Myocyte (in vitro differentiated cells): ENCODE measurements at regions not wholly inside any gene's neighbourhood (a gene's known extent, or its start where the extent isn't known, plus 50 kb on each side); places are given as distances from the start of the nearest gene placed in this dataset.

ENCODE experiments used
- DNase-seq: peaks from one replicate; pipeline ENCODE4 v3.0.0-alpha.2; 2012; ENCODE audit warnings: low read depth

DNA sequence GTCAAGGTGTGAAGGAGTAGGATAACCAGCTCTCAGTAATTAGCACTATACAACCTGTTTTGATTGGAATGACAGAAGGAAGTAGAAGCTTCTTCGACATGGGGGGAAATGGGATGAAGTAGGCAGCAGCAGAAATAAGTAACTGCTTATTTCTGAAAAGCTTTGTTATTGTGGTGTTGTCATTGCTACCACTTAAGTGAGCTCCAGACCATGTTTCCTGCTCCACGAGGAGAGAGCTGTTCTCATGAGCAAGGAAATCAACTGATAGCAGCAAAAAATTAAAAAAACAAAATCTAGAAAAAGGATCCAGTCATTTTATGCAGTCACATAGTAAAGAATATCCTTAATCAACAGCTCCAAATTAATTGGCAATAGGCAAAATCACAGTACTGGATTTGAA is 106.1 kb upstream of the TLL1 start:
- no peak for DNase-seq

DNA sequence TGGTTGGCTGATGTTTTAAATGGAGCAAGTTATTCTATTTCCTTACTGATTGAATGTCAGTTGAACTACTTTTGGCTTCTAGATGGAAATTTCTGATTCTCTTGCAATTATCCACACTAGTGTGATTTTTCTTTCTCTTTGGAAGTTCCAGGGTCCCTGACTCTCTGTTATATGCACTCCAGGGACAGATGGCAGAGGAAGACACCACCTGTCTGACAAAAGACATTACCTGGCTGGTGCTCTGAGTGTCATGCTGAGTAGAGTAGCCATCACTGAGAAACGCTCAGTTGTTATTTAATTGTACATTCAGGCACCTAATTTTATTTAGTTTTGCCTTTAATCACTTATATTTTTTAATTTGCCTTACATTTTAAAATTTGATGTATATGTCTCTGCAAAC is 105.4 kb upstream of the TLL1 start:
- DNase-seq, result no peak

DNA sequence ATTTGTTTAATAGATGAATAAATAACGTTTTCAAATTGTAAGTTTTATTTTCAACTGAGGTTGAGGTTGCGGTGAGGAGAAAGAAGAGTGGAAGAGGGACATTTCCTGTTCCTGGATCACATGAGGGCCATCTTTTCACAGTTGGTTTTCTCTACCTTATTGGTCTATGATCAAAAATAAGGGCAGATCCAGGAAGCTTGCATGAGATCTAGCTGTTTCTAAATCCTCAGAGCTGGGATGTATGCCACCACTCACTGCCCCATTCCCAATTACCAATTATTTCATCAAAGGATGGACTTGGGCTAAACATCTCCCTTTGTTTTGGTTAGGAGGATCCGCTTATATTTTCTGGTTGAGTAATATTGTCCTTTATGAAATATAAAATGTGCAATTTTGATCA is 104.8 kb upstream of the TLL1 start:
- DNase-seq, result no peak

DNA sequence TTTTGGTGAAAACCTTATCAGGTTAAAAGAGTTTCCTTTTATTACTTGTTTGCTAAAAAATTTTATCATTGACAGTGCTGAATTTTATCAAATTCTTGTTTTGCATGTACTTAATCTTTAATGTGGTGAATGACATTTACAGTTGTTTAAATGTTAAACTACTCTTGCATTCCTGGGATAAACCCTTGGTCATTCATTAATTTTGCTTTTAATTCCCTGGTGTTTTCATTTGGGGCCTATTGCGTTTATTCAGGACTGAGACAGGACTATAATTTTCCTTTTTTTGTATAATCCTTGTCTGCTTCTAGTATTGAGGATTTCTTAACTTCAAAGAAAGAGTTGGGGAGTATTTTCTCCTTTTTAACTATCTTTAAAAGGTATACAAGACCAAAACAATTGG is 98.7 kb upstream of the TLL1 start:
- DNase-seq, result no peak

DNA sequence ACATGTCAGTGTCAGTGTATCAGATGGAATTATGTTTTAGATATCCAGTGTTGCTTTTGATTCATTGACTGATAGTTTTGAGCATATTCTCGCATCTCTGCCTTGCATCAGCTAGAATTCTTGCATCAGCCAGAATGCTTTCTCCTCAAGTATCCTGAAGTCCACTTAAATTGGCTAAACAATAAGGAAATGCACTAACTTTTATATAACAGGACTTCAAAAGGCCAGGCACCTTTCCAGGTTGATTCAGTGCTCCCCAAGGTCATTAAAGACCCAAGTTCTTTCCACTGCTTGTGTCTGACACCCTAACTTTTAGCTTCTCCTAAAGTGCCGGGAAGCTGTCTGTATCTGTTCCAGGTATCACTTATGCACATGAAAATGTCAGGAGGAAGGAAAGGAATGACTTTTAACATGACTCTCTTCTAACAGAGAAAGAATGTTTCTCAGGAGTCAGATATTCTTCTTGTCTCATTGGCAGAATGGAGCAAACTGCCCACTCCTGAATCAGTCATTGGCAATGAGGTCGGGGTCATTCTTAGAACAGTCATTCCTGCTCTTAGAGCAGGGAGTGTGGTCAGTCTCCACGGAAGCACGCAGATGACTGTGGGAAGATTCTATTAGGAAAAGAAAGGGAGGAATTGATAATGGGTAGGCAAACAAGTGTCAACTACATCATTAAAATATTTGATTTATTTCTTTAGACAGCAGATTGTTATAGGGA is 92.9 kb upstream of the TLL1 start:
- peak; percentile 8 for DNase-seq

DNA sequence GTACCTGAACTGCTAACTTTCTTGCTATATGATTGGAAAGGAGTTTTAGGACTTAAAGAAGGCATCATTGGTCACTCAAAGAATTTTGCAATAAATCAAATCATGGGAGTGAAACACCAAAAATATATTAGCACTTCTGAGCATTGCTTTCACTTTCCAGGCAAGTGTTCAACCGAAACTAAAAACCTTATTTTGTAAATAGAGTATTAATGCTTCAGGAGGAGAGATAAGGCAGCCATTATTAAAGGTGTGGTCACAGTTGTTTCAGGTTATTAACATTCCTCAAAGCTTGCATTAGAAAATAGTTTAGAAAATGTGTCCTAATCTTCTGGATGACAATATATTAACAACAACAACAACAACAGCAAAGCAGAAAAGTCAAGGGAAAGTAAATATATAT is 92.3 kb upstream of the TLL1 start:
- no peak for DNase-seq

DNA sequence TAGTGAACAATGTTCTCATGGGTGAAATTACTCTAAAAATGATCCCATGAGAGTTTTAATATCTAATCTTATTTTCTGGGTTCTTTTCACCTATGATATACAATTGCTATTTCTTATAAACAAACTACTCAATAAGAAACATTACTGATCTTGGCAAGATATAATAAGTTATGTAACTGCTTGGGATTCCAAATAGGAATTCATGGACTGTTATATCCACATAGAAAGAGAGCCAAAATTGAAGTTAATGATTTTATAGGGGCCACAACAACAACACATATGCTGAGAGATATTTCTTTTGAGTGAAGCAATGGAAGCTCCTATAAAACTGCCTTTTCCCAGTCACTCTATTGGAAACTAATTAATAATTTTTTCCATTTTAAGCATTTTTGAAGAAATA is 90.4 kb upstream of the TLL1 start:
- no peak for DNase-seq

DNA sequence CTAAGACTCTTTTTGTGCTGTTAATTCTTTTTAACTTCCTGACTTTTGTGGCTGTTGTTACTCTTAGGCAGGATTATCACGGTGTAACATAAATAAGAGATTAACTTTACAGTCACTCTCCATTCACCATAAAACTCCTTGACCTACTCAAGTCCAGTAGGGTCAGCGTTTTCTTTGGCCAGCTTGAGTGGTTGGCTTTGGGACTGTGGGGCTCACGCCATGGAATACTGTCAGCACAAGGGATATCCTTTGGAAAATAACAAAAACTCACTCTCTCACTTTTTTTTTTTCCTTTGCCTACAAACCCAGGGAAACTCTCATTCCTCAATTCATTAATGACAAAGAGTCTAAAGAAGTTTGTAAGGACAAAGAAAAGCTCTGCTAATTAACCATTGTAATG is 89.4 kb upstream of the TLL1 start:
- DNase-seq, result no peak

DNA sequence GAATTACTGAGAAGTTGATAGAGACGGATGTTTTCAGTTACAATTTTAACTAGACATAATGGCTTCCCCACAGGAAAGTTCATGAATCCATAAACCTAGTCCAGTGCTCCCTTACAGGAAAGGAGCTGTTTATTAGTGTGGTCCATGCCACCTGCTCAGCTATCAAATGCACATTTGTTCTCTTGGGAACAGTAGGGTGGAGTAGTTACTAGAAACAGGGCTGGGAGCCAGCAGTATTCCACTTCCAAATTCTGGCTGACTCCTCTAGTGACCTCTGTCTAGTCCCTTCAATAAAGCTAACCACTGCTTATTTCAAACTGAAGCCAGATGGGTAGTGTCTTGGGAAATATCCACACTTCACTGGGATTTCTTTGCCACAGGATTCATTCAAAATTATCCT is 88.4 kb upstream of the TLL1 start:
- DNase-seq, result peak; percentile 69

DNA sequence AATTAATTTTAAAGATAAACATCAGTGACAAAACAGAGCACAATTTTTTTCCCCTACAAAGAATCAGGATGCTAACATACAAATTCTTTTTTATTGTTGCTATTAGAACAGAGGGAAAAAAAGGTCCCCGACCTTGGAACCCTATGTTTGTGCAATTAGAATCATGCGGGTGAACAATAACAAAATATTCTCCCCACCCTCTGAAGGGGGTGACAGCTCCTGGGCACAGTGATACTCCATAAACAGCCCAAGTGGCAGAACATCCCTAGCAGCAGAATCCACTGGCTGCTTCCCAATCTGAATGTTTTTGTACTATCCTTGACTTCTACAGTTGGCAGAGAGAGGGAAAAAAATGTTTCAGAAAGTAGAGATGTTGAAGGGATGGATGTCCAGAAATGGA is 87.7 kb upstream of the TLL1 start:
- DNase-seq, result no peak

DNA sequence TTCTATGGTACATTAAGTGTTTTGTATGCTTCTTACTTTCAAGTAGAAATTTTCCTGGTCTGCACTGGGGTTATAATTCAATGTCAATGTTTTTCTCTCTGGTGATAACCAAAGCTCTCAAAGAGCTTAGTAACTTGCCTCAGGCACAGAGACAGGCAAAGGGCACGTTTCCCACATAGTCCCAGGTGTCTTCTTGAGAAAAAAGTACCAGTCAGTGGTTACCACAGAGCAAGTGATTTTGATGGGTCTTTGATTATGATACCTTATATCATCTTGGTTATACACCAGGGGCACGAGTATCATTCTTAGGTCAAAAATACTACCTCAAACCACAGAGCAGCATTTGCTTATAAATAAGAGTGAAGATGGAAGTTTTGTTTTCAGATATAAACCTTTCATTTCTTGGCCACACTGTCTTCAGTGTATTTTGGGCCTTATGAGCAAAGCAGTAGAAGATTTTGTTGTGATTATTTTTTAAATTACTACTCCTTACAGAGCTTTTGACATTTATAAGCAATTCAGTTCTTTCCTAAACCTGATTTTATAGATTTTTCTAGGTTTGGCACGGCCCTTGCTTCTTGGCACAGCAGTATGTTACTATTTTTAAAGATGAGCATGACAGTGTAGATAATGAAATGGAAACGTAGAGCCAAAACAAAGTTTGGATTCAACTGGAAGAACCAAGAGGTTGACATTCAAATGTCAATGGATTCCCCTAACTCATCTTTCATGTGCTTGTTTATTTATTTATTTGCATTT is 85.3 kb upstream of the TLL1 start:
- DNase-seq, result no peak

DNA sequence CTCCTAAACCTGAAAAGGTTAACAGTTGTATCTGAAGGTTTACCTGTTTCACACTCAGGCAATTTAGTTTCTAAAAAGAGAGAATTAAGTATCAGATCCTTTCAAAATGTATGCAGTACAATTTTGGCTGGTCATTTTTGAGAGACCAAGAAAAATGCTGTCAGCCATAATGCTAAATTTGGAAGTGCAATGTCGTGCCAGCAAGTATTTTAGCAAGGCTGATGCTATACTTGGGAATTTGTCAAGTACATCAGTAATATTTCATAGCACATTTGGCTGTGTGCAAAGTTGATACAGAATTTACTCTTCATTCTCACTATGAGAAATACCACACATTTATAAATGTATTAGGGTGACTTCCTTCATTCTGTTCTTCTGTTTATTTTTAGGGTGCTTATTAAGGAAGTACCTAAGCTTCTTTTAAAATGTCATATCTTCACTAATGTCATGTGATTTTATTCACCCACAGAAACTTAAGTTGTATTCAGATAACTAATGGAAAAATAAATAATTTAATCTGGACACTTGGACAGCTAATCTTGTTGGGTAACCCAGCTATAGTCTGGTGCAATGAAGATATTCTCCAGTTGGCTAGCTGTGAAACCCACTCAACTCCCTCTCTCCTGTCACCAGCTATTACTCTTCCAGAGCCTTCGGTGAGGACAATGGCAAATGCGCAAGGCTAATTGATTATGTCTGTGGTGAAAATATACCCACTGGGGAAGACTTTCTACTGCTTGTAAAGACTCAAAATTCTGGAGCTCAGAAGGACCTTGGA is 84.2 kb upstream of the TLL1 start:
- DNase-seq, result no peak

DNA sequence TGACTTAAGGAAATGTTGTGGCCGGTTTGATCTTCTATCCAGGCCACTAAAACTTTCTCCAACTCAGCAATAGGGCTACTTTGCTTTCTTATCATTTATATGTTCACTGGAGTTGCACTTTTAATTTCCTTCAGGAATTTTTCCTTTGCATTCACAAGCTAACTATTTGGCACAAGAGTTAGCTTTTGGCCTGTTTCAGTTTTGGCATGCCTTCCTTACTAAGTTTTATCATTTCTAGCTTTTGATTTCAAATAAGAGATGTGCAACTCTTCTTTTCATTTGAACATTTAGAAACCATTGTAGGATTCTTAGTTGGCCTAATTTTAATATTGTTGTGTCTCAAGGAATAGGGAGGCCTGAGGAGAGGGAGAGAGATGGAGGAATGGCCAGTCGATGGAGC is 79.8 kb upstream of the TLL1 start:
- no peak for DNase-seq

DNA sequence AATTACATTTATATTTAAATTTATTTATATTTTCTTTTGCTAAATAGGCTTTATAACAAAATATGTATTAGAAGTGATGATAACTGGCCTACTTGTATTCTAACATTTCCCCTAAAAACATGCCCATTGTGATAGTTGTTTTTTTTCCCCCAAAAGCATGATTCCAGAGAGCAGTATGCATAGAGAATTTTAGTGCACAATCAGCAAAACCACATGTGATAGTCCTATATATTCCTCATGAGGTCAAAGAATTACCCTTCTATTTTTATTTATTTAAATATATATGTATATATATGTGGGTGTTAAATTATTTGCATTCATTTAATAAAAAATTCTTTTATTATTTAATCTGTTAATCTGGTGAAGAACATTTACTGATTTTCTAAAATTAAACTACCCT is 78.2 kb upstream of the TLL1 start:
- DNase-seq, result no peak

DNA sequence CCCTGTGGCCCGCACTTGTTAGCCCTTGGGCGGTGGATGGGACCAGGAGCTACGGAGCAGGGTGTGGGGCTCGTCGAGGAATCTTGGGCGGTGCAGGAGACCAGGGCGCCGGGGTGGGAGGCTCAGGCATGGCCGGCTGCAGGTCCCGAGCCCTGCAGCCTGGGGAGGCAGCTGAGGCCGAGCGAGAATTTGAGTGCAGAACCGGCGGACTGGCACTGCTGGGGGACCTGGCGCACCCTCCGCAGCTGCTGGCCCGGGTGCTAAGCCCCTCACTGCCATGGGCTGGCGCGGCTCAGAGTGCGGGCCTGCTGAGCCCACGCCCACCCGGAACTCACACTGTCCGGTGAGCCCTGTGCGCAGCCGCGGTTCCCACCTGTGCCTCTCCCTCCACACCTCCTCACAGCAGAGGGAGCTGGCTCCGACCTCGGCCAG is 73.6 kb upstream of the TLL1 start:
- no peak for DNase-seq

DNA sequence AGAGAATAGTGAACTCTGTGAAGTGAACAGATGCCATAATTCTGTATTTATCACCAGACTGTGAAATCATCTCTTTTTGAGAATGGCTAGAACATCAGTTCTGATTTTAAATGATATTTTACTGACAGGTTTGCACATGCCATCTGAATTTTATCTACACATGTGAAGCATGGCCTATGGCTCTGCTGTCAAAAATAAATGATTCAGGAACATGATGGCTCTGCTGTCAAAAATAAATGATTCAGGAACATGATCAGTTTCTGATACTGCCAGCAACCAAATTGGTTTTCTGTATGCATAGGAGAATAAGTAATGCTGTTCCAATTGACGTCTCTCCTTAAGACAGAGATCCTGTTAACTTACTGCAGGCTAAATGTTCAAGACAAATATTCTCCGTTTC is 70.6 kb upstream of the TLL1 start:
- DNase-seq, result no peak

DNA sequence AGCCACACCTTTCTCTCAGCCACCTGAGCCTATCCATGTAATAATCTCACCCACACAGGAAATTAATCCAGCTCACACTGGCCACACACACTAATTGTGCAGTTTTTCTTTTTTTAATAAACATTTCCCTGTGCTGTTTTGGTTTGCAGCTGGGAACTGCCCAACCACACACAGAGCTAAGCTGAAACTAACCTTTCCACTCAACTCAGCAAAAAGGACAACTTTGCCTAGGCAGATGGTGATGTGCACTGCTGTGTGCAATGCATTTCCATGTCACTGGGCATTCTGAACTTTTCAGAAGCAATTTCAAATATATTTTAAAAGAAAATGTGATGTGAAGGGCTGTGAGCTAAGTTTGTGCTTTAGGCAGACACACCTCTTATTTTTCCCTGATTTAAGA is 70.0 kb upstream of the TLL1 start:
- DNase-seq, result no peak

DNA sequence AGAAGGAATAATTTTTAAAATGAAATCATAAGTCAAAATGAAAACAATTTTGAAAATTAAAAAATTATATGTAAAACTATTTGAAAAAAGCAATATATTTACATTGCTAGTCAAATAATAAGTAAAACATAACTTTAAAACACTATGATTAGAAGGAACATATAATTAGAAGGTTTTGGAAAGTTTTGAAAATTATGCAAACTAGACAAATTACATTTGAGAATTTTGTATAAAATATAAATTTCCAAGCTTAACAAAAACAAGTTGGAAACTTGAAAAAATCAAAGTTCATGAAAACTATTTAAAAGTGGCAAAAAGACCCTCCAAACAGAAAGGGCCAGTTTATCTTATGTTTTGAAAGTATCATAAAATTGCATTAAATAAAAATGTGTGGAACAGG is 67.6 kb upstream of the TLL1 start:
- no peak for DNase-seq

DNA sequence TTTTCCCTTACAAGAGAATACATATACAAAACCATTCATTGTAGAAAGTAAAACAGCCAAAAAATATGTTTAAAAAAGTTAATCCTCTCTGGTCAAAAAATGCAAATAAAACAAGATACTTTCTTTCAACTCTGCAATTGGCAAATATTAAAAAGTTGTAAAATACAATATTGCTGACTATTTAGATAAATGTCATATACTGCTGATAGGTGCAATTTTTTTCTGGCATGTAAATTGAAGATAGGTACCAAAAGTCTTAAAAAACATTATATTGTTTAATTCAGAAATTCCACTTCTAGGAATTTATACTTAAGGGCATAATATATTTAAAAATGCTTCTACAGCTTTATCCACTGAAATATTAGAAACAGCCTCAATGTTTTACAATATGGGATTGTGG is 66.4 kb upstream of the TLL1 start:
- DNase-seq, result no peak

DNA sequence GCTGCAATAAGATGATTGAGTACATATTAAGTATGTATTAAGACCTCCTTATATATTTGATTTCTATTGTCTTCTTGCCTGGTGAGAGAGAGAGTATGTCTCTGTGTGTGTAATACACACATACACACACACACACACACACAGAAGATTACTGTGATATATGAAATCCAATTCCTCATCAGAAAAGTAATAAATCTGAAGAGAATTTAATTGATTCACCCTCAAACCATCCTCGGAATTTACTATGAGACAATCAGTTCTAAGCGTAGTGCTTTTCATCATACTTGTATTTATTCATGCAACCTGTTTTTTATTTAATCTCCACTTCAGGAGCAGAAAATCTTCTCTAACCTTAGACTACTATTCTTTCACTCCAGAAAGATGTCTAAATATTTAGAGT is 62.3 kb upstream of the TLL1 start:
- DNase-seq, result no peak

DNA sequence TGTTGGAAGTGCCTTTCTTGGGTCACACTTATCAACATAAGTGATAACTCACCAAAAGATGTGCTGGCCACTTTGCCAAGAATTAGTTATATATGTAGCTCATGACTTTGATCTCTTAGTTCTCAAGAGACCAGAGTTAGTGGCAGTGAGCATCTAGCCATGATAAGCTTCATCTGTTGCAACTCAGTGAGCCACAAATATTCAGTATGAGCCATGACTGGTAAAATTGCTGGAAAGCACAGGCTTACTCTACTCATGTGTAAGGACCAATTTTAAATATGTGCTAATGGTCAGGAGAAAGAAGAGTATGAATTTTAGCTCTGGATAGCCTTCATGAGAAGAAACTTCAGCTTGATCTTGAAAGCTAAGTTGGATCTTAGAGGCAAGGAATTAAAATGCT is 59.4 kb upstream of the TLL1 start:
- no peak for DNase-seq

DNA sequence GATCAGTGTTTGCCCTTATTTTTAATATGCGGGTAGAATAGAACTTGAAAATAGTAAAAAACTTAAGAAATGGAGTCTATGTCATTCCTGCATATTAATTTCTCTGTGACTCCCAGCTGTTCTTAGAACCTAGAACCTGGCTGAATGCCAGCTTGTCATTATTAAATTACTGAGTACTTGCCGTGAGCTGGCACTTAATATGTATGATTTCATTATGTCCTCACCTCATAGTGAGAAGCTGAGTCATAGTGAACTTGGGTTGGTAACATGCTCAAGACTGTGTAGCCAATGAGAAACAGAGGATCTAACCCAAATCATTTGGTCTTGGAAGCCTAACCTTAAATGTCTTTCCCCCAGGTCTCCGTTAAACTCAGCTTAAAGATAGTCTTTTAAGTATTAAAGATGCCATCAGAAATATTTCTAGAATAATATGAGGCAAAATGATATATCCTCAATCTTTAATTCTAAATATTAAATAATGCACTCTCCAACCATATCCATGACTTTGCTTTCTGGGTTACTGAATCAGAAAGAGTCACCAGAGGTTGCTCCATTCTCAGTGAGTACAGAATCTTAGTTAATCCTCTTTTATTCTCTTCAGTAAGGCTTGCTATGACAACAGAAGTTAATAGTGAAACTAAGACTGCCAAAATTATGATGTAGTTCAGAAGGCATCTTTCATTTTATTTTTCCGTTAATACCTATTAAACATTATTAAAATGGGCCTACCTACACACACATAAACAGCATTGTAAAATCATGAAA is 58.6 kb upstream of the TLL1 start:
- DNase-seq, result peak; percentile 3
